NCI-H1092 (cell line): ENCODE measurements at regions not wholly inside any gene's neighbourhood (a gene's known extent, or its start where the extent isn't known, plus 50 kb on each side); places are given as distances from the start of the nearest gene placed in this dataset.

Experiments
- DNase-seq: peaks from one replicate; lab custom pipeline; 2025; lab: John Stamatoyannopoulos, UW

DNA sequence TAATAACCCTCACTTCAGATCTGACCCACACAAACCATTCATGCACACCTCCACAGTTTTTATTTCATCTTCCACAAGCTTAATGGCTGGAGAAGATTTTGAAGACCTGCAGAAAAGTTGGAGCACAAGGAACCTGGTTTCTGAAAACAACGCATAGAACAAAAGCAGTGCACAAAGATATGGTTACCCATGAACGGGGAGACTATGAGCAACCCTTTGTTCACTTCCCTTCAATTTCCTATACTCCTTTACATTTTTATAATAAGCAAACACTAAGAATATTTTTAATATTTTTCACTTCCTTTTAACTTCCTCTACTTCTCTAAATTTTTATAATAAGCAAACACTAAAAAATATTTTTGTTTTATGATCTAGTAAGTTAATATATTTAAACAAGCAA lies 103.5 kb upstream of the UBE2E2 start:
- no peak for DNase-seq

DNA sequence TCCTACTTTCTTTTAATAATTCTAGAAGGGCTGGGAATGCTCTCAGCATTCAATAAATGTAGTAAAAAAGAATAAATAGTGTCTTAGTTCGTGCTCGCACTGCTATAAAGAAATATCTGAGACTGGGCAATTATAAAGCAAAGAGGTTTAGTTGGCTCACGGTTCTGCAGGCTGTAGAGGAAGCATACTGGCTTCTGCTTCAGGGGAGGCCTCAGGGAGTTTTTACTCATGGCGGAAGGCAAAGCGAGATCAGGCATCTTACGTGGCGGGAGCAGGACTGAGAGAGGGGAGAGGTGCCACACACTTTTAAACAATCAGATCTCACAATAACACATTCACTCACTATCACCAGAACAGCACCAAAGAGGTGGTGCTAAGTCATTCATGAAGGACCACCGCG lies 103.0 kb upstream of the UBE2E2 start:
- DNase-seq: no peak

DNA sequence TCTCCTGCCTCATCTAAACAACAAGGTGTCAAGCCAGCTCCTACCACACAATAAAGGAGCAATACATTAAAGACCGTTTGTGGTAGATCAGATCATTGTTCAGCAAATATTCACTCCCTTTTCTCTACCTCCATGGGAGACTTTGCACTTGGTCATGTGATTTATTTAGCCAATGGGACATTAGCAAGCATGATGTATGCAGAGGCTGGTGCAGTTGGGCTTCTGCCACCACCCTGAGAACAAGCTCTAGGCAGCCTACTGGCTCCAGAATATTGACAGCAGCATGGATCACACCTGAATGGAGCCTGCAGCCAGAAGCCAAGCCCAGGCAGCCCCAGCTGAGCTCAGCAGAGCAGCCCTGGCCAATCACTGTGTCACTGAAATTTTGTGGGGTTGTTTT lies 99.4 kb upstream of the UBE2E2 start:
- DNase-seq: no peak

DNA sequence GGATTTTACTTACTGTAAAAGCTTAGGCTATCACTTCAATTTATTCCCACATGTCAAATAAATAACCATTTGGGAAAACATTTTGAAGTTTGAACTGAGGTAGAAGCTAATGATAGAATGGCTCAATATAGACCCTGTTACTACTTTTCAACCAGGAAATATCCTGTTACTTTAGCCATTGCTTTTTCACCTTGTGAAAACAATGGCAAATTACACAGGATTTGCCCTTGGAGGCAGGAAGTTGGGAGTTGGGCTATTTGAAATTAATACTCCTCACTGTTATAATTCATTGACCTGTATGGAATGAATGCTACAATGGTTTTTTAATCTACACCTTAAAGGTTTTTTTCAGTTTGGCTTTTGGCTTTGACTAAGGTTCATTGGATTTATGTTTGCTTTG lies 98.1 kb upstream of the UBE2E2 start:
- no peak for DNase-seq

DNA sequence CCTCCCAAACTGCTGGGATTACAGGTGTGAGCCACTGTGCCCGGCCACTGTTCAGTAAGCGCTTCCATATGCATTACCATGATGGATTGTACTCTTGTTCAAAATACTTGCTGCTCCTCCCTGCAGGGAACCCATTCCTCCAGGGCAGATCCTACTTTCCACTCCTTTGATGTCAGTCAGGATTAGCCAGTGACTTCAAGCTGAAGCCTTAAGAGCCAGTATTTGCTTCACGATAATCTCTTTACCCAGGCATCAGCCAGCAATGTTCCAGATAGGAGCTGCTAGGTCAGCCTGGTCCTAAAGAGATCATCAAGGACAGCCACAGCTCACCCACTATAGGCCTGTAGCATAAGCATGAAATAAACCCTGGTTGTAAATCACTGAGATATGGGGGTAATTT lies 96.5 kb upstream of the UBE2E2 start:
- DNase-seq: no peak

DNA sequence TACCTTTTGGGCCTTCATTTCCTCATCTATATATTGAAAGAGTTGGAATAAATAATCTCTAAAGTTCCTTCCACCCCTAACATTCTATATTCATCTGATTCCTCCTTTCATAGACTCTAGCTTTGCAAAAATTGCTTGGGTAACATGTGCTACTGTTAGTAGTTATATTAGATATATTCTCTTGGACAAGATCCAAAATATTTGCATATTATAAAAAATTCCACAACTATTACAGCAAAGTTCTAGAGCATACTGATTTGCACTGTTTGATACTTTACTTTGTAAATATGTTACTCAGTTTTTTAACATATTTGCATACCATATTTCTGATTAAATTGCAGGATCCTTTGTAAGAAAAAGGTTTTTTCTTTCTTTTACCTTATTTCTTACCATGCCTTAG lies 95.9 kb upstream of the UBE2E2 start:
- DNase-seq: no peak

DNA sequence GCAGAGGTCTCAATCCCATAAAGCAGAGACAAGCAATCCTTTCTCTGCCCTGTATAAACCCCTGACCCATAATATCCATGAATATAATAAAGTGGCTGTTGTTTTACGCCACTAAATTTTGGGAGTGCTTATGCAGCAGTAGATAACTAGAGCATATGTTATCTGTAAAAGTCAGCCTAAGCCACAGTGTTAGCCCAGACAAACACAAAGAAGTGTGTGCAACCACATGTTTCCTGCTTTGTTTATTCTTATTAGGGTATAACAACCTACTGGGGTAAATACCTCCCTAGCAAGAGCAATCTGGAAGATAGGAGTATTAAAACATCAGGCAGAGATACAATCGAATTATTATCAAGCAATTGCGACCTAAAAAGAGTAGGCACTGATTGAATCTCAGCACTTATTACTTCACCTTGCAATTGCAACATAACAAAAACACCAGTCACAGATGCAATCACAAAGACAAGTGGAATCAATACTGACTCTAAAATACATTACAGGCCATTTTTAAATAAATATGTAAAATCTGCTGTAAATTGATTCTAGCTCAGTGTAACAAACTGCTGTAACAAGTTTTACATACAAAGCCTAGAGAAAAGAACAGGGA lies 94.6 kb upstream of the UBE2E2 start:
- DNase-seq: no peak

DNA sequence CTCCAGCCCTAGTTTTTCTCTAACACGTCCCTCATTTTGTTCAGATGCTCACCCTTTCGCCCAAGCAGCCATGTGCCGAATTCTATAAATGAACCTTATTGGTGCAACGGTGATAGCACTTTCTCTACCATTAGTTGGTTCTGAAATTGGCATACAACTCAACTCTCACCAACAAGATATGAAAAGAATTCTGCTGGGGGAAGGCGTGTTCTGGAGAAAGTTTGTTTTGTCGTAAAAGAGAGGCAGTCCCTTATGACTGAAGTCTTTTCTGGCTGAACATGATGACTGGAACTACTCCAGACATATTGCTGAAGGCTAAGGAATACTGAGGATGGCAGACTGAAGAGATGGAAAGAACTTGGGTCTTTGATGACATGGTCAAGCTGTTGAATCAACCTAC lies 91.8 kb upstream of the UBE2E2 start:
- no peak for DNase-seq

DNA sequence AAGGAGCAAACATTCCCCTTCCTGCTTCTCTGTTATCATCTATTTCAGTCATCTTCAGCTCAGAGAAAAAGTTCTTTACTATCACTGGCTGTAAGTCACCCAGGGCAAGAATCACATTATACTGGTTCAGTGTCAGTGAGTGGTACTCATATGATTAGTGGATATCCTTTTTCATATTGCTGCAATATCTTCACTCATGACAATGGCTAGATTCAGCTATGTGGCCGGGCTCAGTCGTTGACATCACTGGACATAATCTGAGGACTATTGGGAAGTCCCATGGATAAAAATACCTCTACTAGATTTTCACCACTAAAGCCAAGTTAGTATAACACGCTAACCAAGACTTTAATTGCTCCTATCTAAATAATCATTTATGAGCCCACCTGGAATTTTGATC lies 91.3 kb upstream of the UBE2E2 start:
- DNase-seq: no peak

DNA sequence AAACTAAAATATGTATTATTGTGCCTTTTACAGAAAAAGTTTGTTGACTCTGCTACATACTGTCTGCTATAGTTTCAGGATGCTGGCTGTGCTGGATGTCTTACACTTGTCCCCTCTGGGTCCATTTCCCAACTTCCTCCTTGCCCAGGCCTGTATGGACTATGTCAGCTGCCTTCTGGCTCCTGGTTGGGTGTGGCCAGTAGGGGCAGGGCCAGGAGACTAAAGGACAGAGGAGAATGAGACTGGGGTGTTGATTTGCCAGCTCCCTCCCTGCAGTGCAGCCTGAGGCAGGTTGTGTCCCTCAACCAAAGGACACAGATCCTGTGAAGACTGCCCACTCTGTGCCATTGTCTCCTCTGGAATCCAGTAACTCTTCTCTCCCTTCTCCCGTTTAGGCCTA lies 90.6 kb upstream of the UBE2E2 start:
- no peak for DNase-seq

DNA sequence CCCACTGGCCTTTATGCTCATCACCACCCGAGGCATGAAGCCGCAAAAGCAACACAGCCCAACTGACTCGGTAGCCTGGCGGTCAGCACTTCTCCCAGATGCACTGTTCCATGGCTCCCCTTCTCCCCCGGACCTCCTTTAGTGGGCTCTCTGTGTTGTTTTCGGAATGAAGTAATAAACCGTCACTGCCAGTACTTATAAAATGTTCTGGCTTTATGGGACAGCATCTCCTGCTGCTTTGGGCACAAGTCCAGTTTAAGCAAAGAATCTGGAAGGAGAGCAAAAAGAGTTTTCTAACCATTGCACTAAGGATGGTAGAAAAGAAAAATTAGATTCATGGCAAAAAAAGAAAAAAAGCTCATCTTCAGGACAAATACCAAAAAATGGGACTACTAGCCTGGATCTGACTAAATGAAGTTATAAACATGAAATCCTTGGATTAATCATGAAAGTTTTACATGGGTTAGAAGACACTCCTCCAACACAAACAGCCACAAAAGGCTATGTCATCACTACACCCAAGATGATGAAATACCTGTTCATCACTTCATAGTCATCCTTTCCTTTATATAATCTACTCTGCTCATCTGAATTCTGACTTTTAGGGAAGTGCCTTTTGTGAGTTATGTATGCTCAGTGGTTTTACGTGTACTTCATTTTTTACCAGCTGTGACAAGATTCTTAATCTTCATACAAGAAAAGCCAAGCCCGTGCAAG lies 89.5 kb upstream of the UBE2E2 start:
- DNase-seq: no peak

DNA sequence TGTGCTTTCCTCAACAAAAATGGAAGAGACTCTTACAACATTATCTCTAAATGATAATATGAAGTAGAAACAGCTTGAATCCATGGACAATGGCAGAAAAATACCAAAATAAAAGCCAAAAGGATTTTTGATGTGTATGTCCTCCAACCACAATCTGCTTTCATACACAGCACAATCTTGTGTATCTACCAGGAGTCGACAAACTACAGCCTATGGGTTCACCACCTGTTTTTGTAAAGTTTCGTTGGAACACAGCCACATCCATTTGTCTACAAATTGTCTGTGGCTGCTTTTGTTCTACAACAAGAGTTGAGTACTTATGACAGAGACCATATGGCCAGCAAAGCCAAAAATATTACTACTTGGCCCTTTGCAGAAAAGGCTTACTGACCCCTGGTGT lies 88.7 kb upstream of the UBE2E2 start:
- DNase-seq: no peak

DNA sequence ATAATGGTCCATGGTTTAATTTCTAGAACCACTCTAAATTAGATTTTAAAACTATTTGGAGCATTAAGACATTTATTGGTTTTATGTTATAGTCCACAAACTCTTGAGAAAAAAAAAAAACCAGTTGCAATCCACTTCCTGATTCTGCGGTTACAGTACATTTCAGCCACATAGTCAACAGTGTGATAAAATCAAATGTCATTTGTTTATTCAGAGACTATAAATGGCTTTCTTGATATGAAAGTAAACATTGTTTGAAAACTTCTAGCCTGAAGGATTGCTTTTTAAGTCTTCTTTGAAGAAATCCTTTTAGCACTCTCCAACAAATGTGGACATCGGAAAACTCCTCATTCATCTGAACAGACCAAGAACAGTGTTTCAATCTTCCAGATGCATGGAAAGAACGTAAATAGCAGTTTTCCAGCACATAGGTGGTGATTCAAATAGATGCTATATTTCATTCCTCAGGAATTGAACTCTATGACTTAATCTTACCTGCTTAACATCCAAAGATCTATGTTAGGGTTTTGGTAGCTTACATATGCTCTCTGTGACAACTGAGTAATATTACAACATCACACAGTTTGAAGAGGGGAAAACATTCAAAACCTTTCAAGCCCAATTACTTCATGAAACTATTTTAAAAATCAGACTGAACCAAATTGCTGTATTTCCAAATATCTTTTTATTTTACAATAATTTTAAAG lies 87.8 kb upstream of the UBE2E2 start:
- no peak for DNase-seq

DNA sequence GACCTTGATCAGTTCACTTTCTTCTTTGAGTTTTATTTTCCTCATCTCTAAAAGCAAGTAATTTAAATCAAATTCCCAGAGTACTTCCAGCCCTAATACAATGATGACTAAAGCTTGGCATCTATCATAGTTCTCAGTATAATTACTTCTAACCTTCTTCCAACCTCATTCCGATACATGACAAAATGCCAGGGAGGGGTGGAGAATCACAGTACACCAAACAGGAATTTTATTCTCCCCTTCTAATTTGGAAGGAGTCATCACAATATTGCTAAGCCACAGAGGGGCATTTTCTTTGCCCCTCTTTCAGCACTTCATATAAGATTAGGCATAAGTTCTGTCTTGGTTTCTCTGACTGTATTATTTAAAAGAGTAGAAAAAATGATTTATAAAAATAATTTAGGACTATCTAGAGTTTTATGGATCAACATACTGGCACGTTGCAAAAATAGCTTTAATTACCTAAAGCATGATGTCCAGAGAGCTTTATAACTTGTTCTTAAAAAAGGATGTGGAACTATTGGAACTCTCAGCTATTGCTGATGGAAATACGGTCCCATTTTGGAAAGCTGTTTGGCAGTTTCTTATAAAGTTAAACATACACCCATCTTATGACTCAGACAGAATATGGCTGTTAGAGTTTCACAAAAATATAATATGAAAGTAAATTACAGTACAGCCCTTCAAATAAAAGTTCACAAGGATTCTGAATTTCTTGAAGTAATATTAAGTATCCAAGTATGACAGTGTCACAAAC lies 86.9 kb upstream of the UBE2E2 start:
- no peak for DNase-seq

DNA sequence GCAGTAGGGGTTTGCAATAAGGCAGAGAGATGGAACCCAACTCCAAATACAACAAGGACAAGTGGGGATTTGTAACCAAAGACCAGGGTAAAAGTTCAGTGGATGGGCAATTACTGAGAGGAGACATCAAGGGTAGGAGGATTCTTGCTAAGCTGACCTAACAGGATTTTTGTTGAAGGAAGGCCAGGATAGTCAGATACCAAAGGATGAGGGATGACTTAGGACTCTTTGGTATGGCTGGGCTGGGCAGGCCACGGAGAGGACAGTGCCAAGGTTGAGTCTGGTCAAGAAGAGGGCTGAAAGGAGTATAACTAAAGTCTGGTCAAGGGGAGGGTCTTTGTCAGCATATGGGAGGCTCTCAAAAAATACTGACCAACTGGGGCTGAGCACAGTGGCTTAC lies 85.3 kb upstream of the UBE2E2 start:
- DNase-seq: no peak

DNA sequence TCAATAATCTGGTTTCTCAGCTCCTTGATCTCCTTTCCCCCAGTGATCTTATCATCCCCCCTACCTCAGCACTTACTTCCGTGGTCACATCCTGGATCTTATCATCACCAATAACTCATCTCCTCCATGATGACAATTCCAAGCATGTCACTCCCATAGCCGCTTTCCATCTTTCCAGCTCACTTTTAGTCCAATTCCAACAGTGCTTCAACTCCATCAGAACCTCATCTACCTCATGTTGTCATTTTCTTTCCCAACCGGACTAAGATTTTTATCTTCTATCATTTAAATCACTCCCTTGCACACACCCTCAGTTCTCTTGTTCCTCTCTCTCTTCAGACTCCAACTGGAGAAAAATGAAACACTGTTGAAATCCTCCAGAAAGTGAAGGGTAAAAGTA lies 75.9 kb upstream of the UBE2E2 start:
- no peak for DNase-seq

DNA sequence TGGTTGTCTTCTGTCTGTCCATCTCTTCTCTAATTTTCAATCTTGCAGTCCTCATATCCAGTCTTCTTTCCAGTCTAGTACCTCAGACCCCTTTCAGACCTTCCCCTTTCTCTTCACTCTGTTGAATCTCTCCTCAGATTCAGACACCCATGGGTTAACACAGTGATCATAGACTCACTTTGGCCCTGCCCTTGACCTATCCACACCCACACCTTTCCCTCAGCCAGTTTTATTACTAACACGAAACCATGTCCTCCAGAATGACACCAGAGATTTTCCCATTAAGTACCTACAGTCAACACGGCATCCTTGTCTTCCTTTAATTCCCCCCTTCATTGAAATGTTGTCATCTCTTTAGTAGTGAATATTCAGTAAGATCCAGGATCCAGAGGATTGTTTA lies 74.5 kb upstream of the UBE2E2 start:
- no peak for DNase-seq

DNA sequence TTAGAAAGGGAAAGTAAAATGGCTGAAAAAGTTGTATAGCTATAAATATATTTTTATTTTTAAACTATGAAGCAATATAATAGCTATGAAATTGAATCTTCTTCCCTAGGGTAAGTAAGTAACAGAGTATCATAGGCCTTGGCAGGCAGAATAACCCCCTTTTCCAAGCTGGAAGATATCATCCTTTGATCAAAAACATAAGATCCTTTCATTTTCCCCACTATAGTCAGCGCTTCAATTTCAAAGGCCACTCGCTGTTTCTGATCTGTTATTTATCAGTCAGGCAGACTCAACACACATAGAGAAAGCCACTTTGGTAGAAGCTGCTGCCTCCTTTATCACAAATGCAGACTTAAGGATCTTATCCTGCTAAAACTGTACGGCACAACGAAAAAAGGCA lies 74.0 kb upstream of the UBE2E2 start:
- no peak for DNase-seq

DNA sequence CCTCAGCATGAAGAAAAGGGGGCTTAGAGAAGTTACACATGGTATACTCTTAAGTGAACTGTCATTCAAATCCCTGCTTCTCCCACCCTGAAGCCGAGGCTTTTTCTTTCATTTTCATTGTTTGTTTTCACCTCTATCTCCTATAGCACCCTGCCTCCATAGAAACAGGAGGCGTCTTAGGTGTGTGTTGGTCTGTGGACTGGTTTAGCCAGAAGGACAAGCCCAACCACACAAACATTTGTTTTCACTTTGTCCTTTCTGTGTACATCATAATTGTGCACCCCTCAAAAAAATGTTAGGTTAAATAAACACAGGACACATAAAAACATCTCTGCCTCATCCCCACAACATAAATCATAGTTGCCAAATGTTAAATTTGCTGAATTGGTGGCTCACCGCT lies 73.3 kb upstream of the UBE2E2 start:
- no peak for DNase-seq

DNA sequence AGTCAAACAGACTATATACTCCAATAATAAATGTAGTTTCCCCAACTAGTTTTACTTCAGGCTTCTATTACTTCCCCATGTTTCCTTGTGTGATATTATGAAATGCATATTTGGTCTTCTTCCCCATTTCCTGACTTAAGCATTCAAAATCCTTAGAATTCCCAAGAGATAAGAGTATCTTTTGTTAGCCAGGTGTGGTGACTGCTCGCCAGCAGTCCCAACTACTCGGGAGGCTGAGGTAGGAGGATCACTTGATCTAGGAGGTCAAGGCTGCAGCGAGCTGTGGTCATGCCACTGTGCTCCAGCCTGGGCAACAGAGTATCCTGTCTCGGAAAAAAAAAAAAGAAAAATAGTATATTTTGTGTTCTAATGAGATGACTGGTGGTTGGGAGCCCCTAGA lies 72.7 kb upstream of the UBE2E2 start:
- no peak for DNase-seq

DNA sequence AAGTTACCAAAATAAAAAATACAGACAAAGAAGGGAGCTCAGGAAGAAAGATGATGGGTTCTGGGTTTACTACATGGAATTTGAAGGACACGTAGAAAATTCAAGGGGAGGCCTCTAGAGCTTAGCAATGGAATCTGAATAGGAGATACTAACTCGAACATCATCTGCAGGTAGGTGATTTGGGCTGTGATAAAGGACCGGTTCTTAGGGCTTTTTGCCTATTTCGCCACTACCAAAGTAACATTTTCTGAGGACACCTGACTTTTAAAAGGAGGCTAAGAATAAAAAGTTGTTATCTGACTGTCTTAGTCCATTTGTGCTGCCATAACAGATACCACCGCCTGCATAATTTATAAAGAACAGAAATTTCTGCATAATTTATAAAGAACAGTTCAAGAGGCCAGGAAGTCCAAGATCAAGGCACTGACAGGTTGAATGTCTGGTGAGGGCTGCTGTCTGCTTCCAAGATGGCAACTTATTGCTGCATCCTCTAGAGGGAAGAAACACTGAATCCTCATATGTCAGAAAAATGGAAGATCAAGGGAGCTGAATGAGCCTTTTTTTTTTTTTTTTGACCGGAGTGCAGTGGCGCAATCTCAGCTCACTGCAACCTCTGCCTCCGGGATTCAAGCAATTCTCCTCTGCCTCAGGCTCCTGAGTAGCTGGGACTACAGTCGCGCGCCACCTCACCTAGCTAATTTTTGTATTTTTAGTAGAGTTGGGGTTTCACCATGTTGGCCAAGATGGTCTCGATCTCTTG lies 67.9 kb upstream of the UBE2E2 start:
- DNase-seq: no peak

DNA sequence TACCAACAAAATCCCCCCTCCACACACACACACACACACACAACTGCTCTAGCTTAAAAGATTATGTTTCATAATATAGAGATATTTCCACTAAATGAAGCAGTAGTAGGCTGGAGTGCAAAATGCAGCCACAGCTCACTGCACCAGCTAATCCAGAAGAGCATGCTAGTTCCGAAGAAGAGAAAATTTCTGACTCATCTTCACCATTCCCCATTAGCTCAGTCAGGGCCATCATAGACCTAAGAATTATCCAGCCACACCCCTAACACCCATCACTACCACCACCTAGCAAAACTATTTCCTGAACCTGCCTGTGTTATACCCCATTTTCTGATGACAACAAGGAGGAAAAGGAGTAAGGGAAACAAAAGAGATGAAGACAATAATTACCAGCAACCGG lies 67.1 kb upstream of the UBE2E2 start:
- DNase-seq: no peak
